ENCODE measurements at regions not wholly inside any gene's neighbourhood (a gene's known extent, or its start where the extent isn't known, plus 50 kb on each side); places are given as distances from the start of the nearest gene placed in this dataset.

- Histone ChIP-seq H3K36me3 (no peaks in the 10 kb centered on the region), H3K4me3 (no peak overlapping the region), H3K27ac (no peak overlapping the region), H3K4me1 (ENCODE audit: low read depth) (peaks cover 26% of the 10 kb centered on the region), H3K9me3 (ENCODE audit: low read depth) (no peaks in the 10 kb centered on the region), H3K27me3 (no peaks in the 10 kb centered on the region)
- DNase-seq (ENCODE audit: low read depth in 1 of 2, low spot score in 1 of 2): no peak
- TF ChIP-seq CTCF (IDR thresholded peaks at IDR 0.05; ENCODE audit: low read depth, low read length): no peak
Measured at GRCh38 chr6:148291876-148292275, 50.8 kb upstream of the SASH1 start.

Data from cardiac muscle cell (in vitro differentiated cells and primary cell).